ENCODE measurements at regions not wholly inside any gene's neighbourhood (a gene's known extent, or its start where the extent isn't known, plus 50 kb on each side); places are given as distances from the start of the nearest gene placed in this dataset.

GRCh38 chr2:200052627-200053026 is 97.2 kb downstream of the MAIP1 start:
- CTCF ChIA-PET, result interaction anchor here (0.8 kb wide), 1 partner anchor 66 kb away, joined by 3 read pairs; no protein-coding TSS in a partner anchor
- Histone ChIP-seq H4K20me1 (replicated peaks; ENCODE audit: control insufficient read depth, extremely low read depth, insufficient read depth, low read length) (no peaks in the 10 kb centered on the region), H3K79me2 (ENCODE audit: control insufficient read depth, insufficient read depth, low read length) (no peaks in the 10 kb centered on the region), H3K27me3 (ENCODE audit: control insufficient read depth in 2 of 2, insufficient read depth in 2 of 2, low read length in 2 of 2) (peaks cover 4 to 8% of the 10 kb centered on the region in 2 experiments), H3K36me3 (ENCODE audit: control insufficient read depth in 2 of 2, extremely low read depth in 1 of 2, insufficient read depth in 2 of 2, low read length in 2 of 2) (no peaks in the 10 kb centered on the region), H3K9me1 (replicated peaks; ENCODE audit: control insufficient read depth, extremely low read depth, insufficient read depth, low read length) (no peaks in the 10 kb centered on the region), H2AFZ (ENCODE audit: low read depth, low read length) (no peak overlapping the region), H3K27ac (ENCODE audit: insufficient read depth, low read depth, low read length) (no peak overlapping the region), H3K4me2 (ENCODE audit: insufficient read depth, low read length) (no peak overlapping the region), H3K4me1 (ENCODE audit: control insufficient read depth, extremely low read depth, insufficient read depth, low read length) (no peaks in the 10 kb centered on the region), H3K9me3 (replicated peaks; ENCODE audit: control insufficient read depth, insufficient read depth, low read length) (no peaks in the 10 kb centered on the region), H3K9ac (replicated peaks; ENCODE audit: extremely low read depth, insufficient read depth, low read length) (no peak overlapping the region), H3K4me3 (replicated peaks in 1 of 3; ENCODE audit: insufficient read depth in 1 of 3, low read depth in 1 of 3, low read length in 3 of 3) (no peak overlapping the region)
- POLR2A ChIA-PET, result no interaction called here
- dilution Hi-C loops (cut with MboI; ENCODE audit: extremely low pct_ligation_motif_present, low sequenced_read_pairs) (no loop called here), intact Hi-C loops (cut with micrococcal nuclease) (no loop called here)
- BruUV-seq (replicated peaks), result no TSS peak
- no peak for DNase-seq (ENCODE audit: low read depth, low spot score)
- no peak for FAIRE-seq
- TF ChIP-seq POLR2AphosphoS5 (IDR thresholded peaks at IDR 0.05; ENCODE audit: insufficient read depth, low read depth, low read length), result no peak
- no peak for TF ChIP-seq POLR2A (IDR thresholded peaks at IDR 0.05; ENCODE audit: low read depth, low read length)
- TF ChIP-seq MYC (IDR thresholded peaks at IDR 0.05; ENCODE audit: low read depth, low read length), result no peak
- no peak for TF ChIP-seq JUN (IDR thresholded peaks at IDR 0.05; ENCODE audit: borderline replicate concordance, insufficient read depth, insufficient read length, low read depth)
- no peak for TF ChIP-seq GATA2 (IDR thresholded peaks at IDR 0.05; ENCODE audit: insufficient read depth, insufficient read length, low read depth, low read length)
- TF ChIP-seq FOS (IDR thresholded peaks at IDR 0.05; ENCODE audit: borderline replicate concordance, insufficient read depth, low read length), result no peak
- no peak for TF ChIP-seq CTCF (IDR thresholded peaks at IDR 0.05; ENCODE audit: extremely low read depth in 1 of 2, insufficient read depth in 1 of 2, low read depth in 1 of 2, low read length in 2 of 2)
- no peak for TF ChIP-seq EZH2 (IDR thresholded peaks at IDR 0.05; ENCODE audit: borderline replicate concordance, low read depth, low read length, severe bottlenecking)
- TF ChIP-seq MAX (IDR thresholded peaks at IDR 0.05; ENCODE audit: insufficient read depth, insufficient read length), result no peak

Data from endothelial cell of umbilical vein (primary cell).